ENCODE measurements at regions not wholly inside any gene's neighbourhood (a gene's known extent, or its start where the extent isn't known, plus 50 kb on each side); places are given as distances from the start of the nearest gene placed in this dataset.

GRCh38 chr21:35543746-35544145 is 494.6 kb upstream of the RUNX1 start:
- TF ChIP-seq, protein P1, sequence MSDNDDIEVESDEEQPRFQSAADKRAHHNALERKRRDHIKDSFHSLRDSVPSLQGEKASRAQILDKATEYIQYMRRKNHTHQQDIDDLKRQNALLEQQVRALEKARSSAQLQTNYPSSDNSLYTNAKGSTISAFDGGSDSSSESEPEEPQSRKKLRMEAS (IDR thresholded peaks at IDR 0.05) = no peak
- TF ChIP-seq IRF1 (CRISPR knock-in tag; IDR thresholded peaks at IDR 0.05; ENCODE audit: low read depth) (no peak), NCOR1 (IDR thresholded peaks at IDR 0.05; ENCODE audit: borderline replicate concordance, low read length) (no peak), TOPORS (CRISPR knock-in tag; IDR thresholded peaks at IDR 0.05) (no peak), ZNF614 (CRISPR knock-in tag; IDR thresholded peaks at IDR 0.05; ENCODE audit: borderline replicate concordance) (no peak), RFXANK (CRISPR knock-in tag; IDR thresholded peaks at IDR 0.05) (no peak), MIER2 (CRISPR knock-in tag; IDR thresholded peaks at IDR 0.05) (no peak), RARG (CRISPR knock-in tag; IDR thresholded peaks at IDR 0.05; ENCODE audit: low read depth) (no peak)
- TF ChIP-seq, protein P2, sequence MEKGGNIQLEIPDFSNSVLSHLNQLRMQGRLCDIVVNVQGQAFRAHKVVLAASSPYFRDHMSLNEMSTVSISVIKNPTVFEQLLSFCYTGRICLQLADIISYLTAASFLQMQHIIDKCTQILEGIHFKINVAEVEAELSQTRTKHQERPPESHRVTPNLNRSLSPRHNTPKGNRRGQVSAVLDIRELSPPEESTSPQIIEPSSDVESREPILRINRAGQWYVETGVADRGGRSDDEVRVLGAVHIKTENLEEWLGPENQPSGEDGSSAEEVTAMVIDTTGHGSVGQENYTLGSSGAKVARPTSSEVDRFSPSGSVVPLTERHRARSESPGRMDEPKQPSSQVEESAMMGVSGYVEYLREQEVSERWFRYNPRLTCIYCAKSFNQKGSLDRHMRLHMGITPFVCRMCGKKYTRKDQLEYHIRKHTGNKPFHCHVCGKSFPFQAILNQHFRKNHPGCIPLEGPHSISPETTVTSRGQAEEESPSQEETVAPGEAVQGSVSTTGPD (CRISPR knock-in tag; IDR thresholded peaks at IDR 0.05) = no peak
- 60% methylated on average over 4 of the region's 5 CpGs for WGBS (ENCODE audit: low lambda C conversion rate)
- H3K79me2 ChIP-seq (ENCODE audit: insufficient read depth, low read length) = no peaks in the 10 kb centered on the region
- H3K9me3 ChIP-seq (ENCODE audit: low read length) = no peaks in the 10 kb centered on the region
- H4K20me1 ChIP-seq (ENCODE audit: insufficient read depth, low read length) = no peaks in the 10 kb centered on the region
- no peak overlapping the region for H3K4me2 ChIP-seq (ENCODE audit: low read depth, low read length)
- no peak for ATAC-seq
- H3K9ac ChIP-seq (ENCODE audit: insufficient read depth, low read depth, low read length) = no peak overlapping the region
- CTCF ChIA-PET (ENCODE audit: low intra/inter-chr PET ratio, low total read pairs) = no interaction called here
- no peak overlapping the region for H3K27ac ChIP-seq (ENCODE audit: extremely low read length, insufficient read depth, low read length)
- H3K36me3 ChIP-seq (replicated peaks in 1 of 2; ENCODE audit: control insufficient read depth in 1 of 2, insufficient read depth in 2 of 2, low read length in 2 of 2) = no peaks in the 10 kb centered on the region
- in situ Hi-C loops (cut with HindIII; ENCODE audit: extremely low pct_ligation_motif_present, low pct_unique_long_range_greater_than_20kb) = no loop called here
- H2AFZ ChIP-seq (ENCODE audit: low read length) = no peak overlapping the region
- POLR2A ChIA-PET = no interaction called here
- intact Hi-C loops (cut with micrococcal nuclease; ENCODE audit: unreplicated experiment) = no loop called here
- FAIRE-seq = no peak
- BruUV-seq (replicated peaks) = no TSS peak
- H3K4me3 ChIP-seq (replicated peaks in 1 of 3; ENCODE audit: insufficient read depth in 1 of 3, low read depth in 2 of 3, low read length in 3 of 3) = no peak overlapping the region
- H3K27me3 ChIP-seq (ENCODE audit: control insufficient read depth in 1 of 2, insufficient read depth in 2 of 2, low read length in 2 of 2) = no peaks in the 10 kb centered on the region
- DNase-seq (ENCODE audit: low spot score) = no peak
- peaks cover 12% of the 10 kb centered on the region for H3K4me1 ChIP-seq (ENCODE audit: insufficient read depth, low read length)

Measured in HepG2 (cell line).